Ascending aorta (tissue), 2 donors: ENCODE measurements at regions not wholly inside any gene's neighbourhood (a gene's known extent, or its start where the extent isn't known, plus 50 kb on each side); places are given as distances from the start of the nearest gene placed in this dataset.

Experiments used
- DNase-seq, 2 donors: peaks; one replicate each; pipeline ENCODE4 v3.0.0-alpha.2; 2019; ENCODE audit warnings: low spot score in 2 of 2
- H3K27ac ChIP-seq, 2 donors: fragments of 200-600 bp; sonication (generic); one replicate each; pipeline ENCODE4 v1.5.1; 2016 to 2017; ENCODE audit warnings: mild to moderate bottlenecking in 1 of 2
- H3K27me3 ChIP-seq: fragments of 200-600 bp; sonication (generic); one replicate; pipeline ENCODE4 v1.5.1; 2017
- H3K36me3 ChIP-seq, 2 donors: fragments of 200-600 bp; sonication (generic); one replicate each; pipeline ENCODE4 v1.5.1; 2016
- H3K4me1 ChIP-seq, 2 donors: fragments of 200-600 bp; sonication (generic); one replicate each; pipeline ENCODE4 v1.5.1; 2016 to 2017; ENCODE audit warnings: mild to moderate bottlenecking in 1 of 2
- H3K4me3 ChIP-seq, 2 donors: fragments of 200-600 bp; sonication (generic); one replicate each; pipeline ENCODE4 v1.5.1; 2016 to 2017; ENCODE audit warnings: mild to moderate bottlenecking in 1 of 2
- H3K9me3 ChIP-seq, 2 donors: fragments of 200-600 bp; sonication (generic); one replicate each; pipeline ENCODE4 v1.5.1; 2016
- CTCF ChIP-seq, 3 experiments: fragments of 200-600 bp in 2 of 3; fragments of 450-650 bp in 1 of 3; sonication (generic) in 2 of 3; IDR thresholded peaks; one replicate each; pipeline ENCODE4 v1.5.1; 2016 to 2019; ENCODE audit warnings: antibody characterized with exemption in 3 of 3, mild to moderate bottlenecking in 1 of 3, moderate library complexity in 1 of 3
- intact Hi-C: fragments of 100-400 bp; cut with DNase I; formaldehyde crosslinking; loops from one replicate; pipeline ENCODE4 v1.15.1; 2023

DNA sequence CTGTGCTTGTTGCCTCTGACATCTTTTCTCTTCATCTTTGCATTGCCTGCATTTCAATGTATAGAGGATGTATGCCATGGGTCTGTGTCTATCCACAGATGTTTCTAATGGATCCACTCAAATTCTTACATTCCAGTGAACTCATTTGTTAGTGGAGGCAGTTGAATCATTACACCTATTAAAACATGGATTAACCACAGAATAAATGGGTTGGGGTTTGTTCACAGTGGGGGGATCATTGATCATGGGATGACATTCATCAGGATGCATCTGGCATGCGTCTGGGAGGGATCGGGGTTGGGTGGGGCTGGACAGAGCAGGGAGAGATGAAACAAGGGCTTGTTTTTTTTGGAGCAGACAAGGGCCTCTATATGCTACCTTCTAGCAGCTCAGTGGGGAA is 182.5 kb downstream of the RHOU start:
- no peak for TF ChIP-seq CTCF (IDR thresholded peaks at IDR 0.05)
- Histone ChIP-seq H3K36me3 (no peaks in the 10 kb centered on the region), H3K4me3 (no peak overlapping the region), H3K27me3 (no peaks in the 10 kb centered on the region), H3K27ac (no peak overlapping the region), H3K4me1 (peaks cover 0 to 13% of the 10 kb centered on the region in 2 donors), H3K9me3 (no peaks in the 10 kb centered on the region)
- DNase-seq, result peak in 1 of 2 donors; percentile 28
- intact Hi-C loops, result no loop called here

GRCh38 chr1:228918335-228918734 is 183.1 kb downstream of the RHOU start:
- Histone ChIP-seq H3K9me3 (no peaks in the 10 kb centered on the region), H3K36me3 (no peaks in the 10 kb centered on the region), H3K27ac (no peak overlapping the region), H3K27me3 (no peaks in the 10 kb centered on the region), H3K4me1 (peaks cover 0 to 13% of the 10 kb centered on the region in 2 donors), H3K4me3 (no peak overlapping the region)
- no peak for DNase-seq
- intact Hi-C loops, result no loop called here
- TF ChIP-seq CTCF (IDR thresholded peaks at IDR 0.05), result no peak

DNA sequence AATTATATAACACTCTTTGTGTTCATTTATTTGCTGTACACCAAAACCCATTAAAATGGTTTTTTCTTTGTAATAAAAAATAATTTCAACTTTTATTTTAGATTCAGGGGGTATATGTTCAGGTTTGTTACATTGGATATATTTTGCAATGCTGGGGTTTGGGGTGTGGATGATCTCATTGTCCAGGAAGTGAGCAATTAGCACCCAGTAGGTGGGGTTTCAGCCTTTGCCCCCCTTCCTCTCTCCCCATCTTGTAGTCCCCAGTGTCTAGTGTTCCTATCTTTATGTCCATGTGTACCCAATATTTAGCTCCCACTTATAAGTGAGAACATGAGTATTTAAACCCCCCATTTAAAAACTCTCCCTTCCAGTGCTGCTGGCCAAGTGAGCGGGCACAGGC is 184.6 kb downstream of the RHOU start:
- H3K9me3 ChIP-seq, result no peaks in the 10 kb centered on the region
- H3K27ac ChIP-seq, result peak overlapping the region; percentile 89
- H3K4me3 ChIP-seq, result peak overlapping the region in 1 of 2 donors; percentile 25
- H3K36me3 ChIP-seq, result no peaks in the 10 kb centered on the region
- DNase-seq, result peak in 1 of 2 donors; percentile 38
- H3K27me3 ChIP-seq, result no peaks in the 10 kb centered on the region
- peaks cover 0 to 13% of the 10 kb centered on the region in 2 donors for H3K4me1 ChIP-seq
- intact Hi-C loops, result loop anchor here (5.0 kb wide), 1 partner anchor 42 kb away; no protein-coding TSS in a partner anchor
- TF ChIP-seq CTCF (IDR thresholded peaks at IDR 0.05), result no peak

DNA sequence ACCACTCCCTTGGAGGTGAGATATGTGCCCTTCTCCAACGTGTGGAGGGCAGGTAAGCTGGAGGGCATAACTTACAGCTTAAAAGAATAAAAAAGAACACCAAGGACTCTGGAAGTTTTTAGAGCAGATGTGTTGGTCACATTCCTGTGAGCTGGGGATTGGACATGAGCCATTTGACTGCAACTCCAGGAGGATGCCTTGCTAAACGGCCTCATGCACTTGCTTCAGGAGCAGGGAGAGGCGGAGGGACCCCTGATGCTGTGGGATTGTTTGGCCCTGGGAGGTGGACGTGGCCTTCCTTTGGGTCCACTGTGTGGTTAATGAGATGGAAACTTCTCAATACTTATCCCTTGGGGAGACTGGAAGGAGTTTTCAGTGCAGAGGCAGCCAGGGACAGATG is 185.6 kb downstream of the RHOU start:
- H3K27ac ChIP-seq, result peak overlapping the region; percentile 89
- intact Hi-C loops, result loop anchor here (5.0 kb wide), 1 partner anchor 41 kb away; no protein-coding TSS in a partner anchor
- no peaks in the 10 kb centered on the region for H3K27me3 ChIP-seq
- no peak for TF ChIP-seq CTCF (IDR thresholded peaks at IDR 0.05)
- H3K4me3 ChIP-seq, result no peak overlapping the region
- no peaks in the 10 kb centered on the region for H3K9me3 ChIP-seq
- DNase-seq, result no peak
- H3K4me1 ChIP-seq, result peaks cover 0 to 13% of the 10 kb centered on the region in 2 donors
- no peaks in the 10 kb centered on the region for H3K36me3 ChIP-seq

GRCh38 chr1:228921481-228921880 is 186.2 kb downstream of the RHOU start:
- Histone ChIP-seq H3K27ac (peak overlapping the region in 1 of 2 donors; percentile 89), H3K4me3 (no peak overlapping the region), H3K4me1 (peaks cover 0 to 13% of the 10 kb centered on the region in 2 donors), H3K9me3 (no peaks in the 10 kb centered on the region), H3K36me3 (no peaks in the 10 kb centered on the region), H3K27me3 (no peaks in the 10 kb centered on the region)
- DNase-seq, result peak in 1 of 2 donors; percentile 19
- no peak for TF ChIP-seq CTCF (IDR thresholded peaks at IDR 0.05)
- intact Hi-C loops, result loop anchor here (5.0 kb wide), 1 partner anchor 41 kb away; no protein-coding TSS in a partner anchor
